Skeletal muscle tissue (tissue), 3 donors: ENCODE measurements at regions not wholly inside any gene's neighbourhood (a gene's known extent, or its start where the extent isn't known, plus 50 kb on each side); places are given as distances from the start of the nearest gene placed in this dataset.
"Not testable (repeated sequence)": the region's sequence is repeated elsewhere in the genome, so short reads cannot be mapped to it uniquely, and the experiment has no call there.

ENCODE experiments used
- H3K27ac ChIP-seq: one replicate; pipeline ENCODE4 v1.7.0; 2013; ENCODE audit warnings: mild to moderate bottlenecking, low read depth, low read length, inconsistent platforms
- H3K27me3 ChIP-seq, 3 donors: one replicate each; pipeline ENCODE4 v1.7.0; 2013; ENCODE audit warnings: low read length in 3 of 3; ENCODE audit not compliant: control insufficient read depth in 3 of 3, insufficient read depth in 3 of 3
- H3K36me3 ChIP-seq, 3 donors: one replicate each; pipeline ENCODE4 v1.7.0; 2013; ENCODE audit warnings: low read length in 3 of 3; ENCODE audit not compliant: control insufficient read depth in 3 of 3, insufficient read depth in 3 of 3
- H3K4me1 ChIP-seq, 3 donors: one replicate each; pipeline ENCODE4 v1.7.0; 2013; ENCODE audit warnings: low read length in 3 of 3, mild to moderate bottlenecking in 3 of 3; ENCODE audit not compliant: control insufficient read depth in 3 of 3, insufficient read depth in 3 of 3
- H3K4me3 ChIP-seq, 3 donors: one replicate each; pipeline ENCODE4 v1.7.0; 2013; ENCODE audit warnings: low read length in 3 of 3
- H3K9ac ChIP-seq, 3 donors: one replicate each; pipeline ENCODE4 v1.7.0; 2013; ENCODE audit warnings: low read length in 3 of 3, mild to moderate bottlenecking in 3 of 3, moderate library complexity in 2 of 3, low read depth in 1 of 3
- H3K9me3 ChIP-seq, 3 donors: one replicate each; pipeline ENCODE4 v1.7.0; 2013; ENCODE audit warnings: low read length in 3 of 3; ENCODE audit not compliant: control insufficient read depth in 3 of 3
- donor health status: Osteomylitis.

- not testable (repeated sequence) for H3K4me3 ChIP-seq, H3K4me1 ChIP-seq, H3K9me3 ChIP-seq, H3K27me3 ChIP-seq, H3K36me3 ChIP-seq, H3K9ac ChIP-seq, H3K27ac ChIP-seq
These were observed 78.2 kb upstream of the PTPN13 start for GRCh38 chr4:86515963-86516362.

GRCh38 chr4:86521373-86521969 lies 72.6 kb upstream of the PTPN13 start:
- Histone ChIP-seq H3K27ac (no peak overlapping the region), H3K9ac (no peak overlapping the region), H3K4me1 (no peaks in the 10 kb centered on the region), H3K9me3 (no peaks in the 10 kb centered on the region), H3K4me3 (no peak overlapping the region), H3K27me3 (no peaks in the 10 kb centered on the region), H3K36me3 (no peaks in the 10 kb centered on the region)

GRCh38 chr4:86522349-86522748 lies 71.8 kb upstream of the PTPN13 start:
- Histone ChIP-seq H3K9me3 (no peaks in the 10 kb centered on the region), H3K36me3 (no peaks in the 10 kb centered on the region), H3K4me1 (no peaks in the 10 kb centered on the region), H3K4me3 (no peak overlapping the region), H3K9ac (no peak overlapping the region), H3K27me3 (no peaks in the 10 kb centered on the region), H3K27ac (no peak overlapping the region)

- Histone ChIP-seq H3K27me3 (no peaks in the 10 kb centered on the region), H3K36me3 (no peaks in the 10 kb centered on the region), H3K9me3 (no peaks in the 10 kb centered on the region), H3K4me1 (no peaks in the 10 kb centered on the region), H3K9ac (no peak overlapping the region), H3K27ac (no peak overlapping the region), H3K4me3 (no peak overlapping the region)
These were observed 70.8 kb upstream of the PTPN13 start for GRCh38 chr4:86523333-86523732.

GRCh38 chr4:86527713-86528112 lies 66.4 kb upstream of the PTPN13 start:
- H3K9me3 ChIP-seq, H3K36me3 ChIP-seq, H3K4me1 ChIP-seq, H3K9ac ChIP-seq, H3K27ac ChIP-seq, H3K27me3 ChIP-seq, H3K4me3 ChIP-seq: not testable (repeated sequence)

GRCh38 chr4:86529436-86529835 lies 64.7 kb upstream of the PTPN13 start:
- H3K9me3 ChIP-seq = no peaks in the 10 kb centered on the region
- no peaks in the 10 kb centered on the region for H3K36me3 ChIP-seq
- no peaks in the 10 kb centered on the region for H3K27me3 ChIP-seq
- no peak overlapping the region for H3K4me3 ChIP-seq
- no peak overlapping the region for H3K27ac ChIP-seq
- H3K9ac ChIP-seq = no peak overlapping the region
- H3K4me1 ChIP-seq = no peaks in the 10 kb centered on the region

GRCh38 chr4:86530183-86530582 lies 63.9 kb upstream of the PTPN13 start:
- Histone ChIP-seq H3K36me3 (no peaks in the 10 kb centered on the region), H3K9me3 (no peaks in the 10 kb centered on the region), H3K27ac (no peak overlapping the region), H3K4me1 (no peaks in the 10 kb centered on the region), H3K9ac (no peak overlapping the region), H3K27me3 (no peaks in the 10 kb centered on the region), H3K4me3 (no peak overlapping the region)

GRCh38 chr4:86531440-86531839 lies 62.7 kb upstream of the PTPN13 start:
- no peaks in the 10 kb centered on the region for H3K36me3 ChIP-seq
- H3K27ac ChIP-seq = no peak overlapping the region
- H3K4me1 ChIP-seq = no peaks in the 10 kb centered on the region
- H3K9me3 ChIP-seq = no peaks in the 10 kb centered on the region
- H3K27me3 ChIP-seq = no peaks in the 10 kb centered on the region
- no peak overlapping the region for H3K9ac ChIP-seq
- H3K4me3 ChIP-seq = no peak overlapping the region

- Histone ChIP-seq H3K4me1 (no peaks in the 10 kb centered on the region), H3K36me3 (no peaks in the 10 kb centered on the region), H3K27ac (no peak overlapping the region), H3K4me3 (no peak overlapping the region), H3K9me3 (no peaks in the 10 kb centered on the region), H3K9ac (no peak overlapping the region), H3K27me3 (no peaks in the 10 kb centered on the region)
These were observed 61.3 kb upstream of the PTPN13 start for GRCh38 chr4:86532851-86533250.

- Histone ChIP-seq H3K9me3 (no peaks in the 10 kb centered on the region), H3K9ac (no peak overlapping the region), H3K4me3 (no peak overlapping the region), H3K4me1 (no peaks in the 10 kb centered on the region), H3K27me3 (peaks cover 0 to 2% (median 0%) of the 10 kb centered on the region in 3 donors), H3K27ac (no peak overlapping the region), H3K36me3 (no peaks in the 10 kb centered on the region)
These were observed 58.0 kb upstream of the PTPN13 start for GRCh38 chr4:86536151-86536550.
